GM19395 (cell line): ENCODE measurements at regions not wholly inside any gene's neighbourhood (a gene's known extent, or its start where the extent isn't known, plus 50 kb on each side); places are given as distances from the start of the nearest gene placed in this dataset.

Source experiments
- ATAC-seq: cut with Tn5 transposase; IDR thresholded peaks from one replicate; pipeline ENCODE4 v1.9.1; 2021; ENCODE audit warnings: mild to moderate bottlenecking, moderate library complexity; ENCODE audit not compliant: unreplicated experiment

GRCh38 chr12:67211494-67211893 lies 57.7 kb upstream of the CAND1 start:
- ATAC-seq, result no peak

DNA sequence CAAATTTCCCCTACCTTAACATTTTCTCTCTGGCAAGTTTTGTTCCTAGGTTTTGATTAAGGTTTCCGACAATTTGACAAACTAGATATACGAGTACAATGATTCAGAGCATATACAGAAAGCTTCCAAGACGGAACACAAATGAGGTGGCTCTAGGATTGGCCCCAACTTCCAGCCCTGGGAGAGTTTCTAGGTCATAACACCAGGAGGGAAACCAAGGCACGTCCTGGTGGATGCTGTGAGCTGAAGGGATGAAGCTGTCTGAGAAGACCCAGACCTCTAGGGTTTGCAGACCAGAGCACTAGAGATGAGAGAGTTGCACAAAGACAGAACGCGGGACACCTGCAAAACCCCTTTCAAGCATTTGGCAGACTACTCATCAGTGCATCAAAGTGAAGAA lies 51.5 kb upstream of the CAND1 start:
- no peak for ATAC-seq
